HL-60 (cell line): ENCODE measurements at regions not wholly inside any gene's neighbourhood (a gene's known extent, or its start where the extent isn't known, plus 50 kb on each side); places are given as distances from the start of the nearest gene placed in this dataset.

ENCODE experiments used
- DNase-seq, 2 experiments: peaks; one replicate each; pipeline ENCODE4 v3.0.0-alpha.2; 2010 to 2020; ENCODE audit warnings: low read depth in 1 of 2, low spot score in 1 of 2
- H3K27ac ChIP-seq: fragments of 250-450 bp; sonication (Bioruptor Pico); replicated peaks from 2 replicates; pipeline ENCODE4 v1.5.1; 2020; ENCODE audit warnings: mild to moderate bottlenecking, moderate library complexity
- H3K27me3 ChIP-seq: fragments of 250-450 bp; sonication (Bioruptor Pico); 2 replicates; pipeline ENCODE4 v1.5.1; 2021; ENCODE audit warnings: mild to moderate bottlenecking, moderate library complexity; ENCODE audit not compliant: insufficient read depth, poor library complexity, severe bottlenecking
- H3K4me3 ChIP-seq: replicated peaks from 2 replicates; pipeline ENCODE4 v1.5.1; 2011; ENCODE audit warnings: mild to moderate bottlenecking, control low read depth, low read length; ENCODE audit not compliant: insufficient read depth
- CTCF ChIP-seq: IDR thresholded peaks from one replicate; pipeline ENCODE4 v1.5.1; 2011; ENCODE audit warnings: low read length, control low read depth, inconsistent platforms; ENCODE audit not compliant: insufficient read depth
- GABPA ChIP-seq: IDR thresholded peaks from 2 replicates; pipeline ENCODE4 v1.6.1; 2012; ENCODE audit warnings: low read depth
- POLR2AphosphoS5 ChIP-seq: IDR thresholded peaks from 2 replicates; pipeline ENCODE4 v1.6.1; 2012; ENCODE audit warnings: low read depth
- REST ChIP-seq: IDR thresholded peaks from 2 replicates; pipeline ENCODE4 v1.6.1; 2012; ENCODE audit warnings: low read depth; ENCODE audit not compliant: insufficient replicate concordance
- SPI1 ChIP-seq: IDR thresholded peaks from 2 replicates; pipeline ENCODE4 v1.6.1; 2012; ENCODE audit warnings: low read depth, mild to moderate bottlenecking, borderline replicate concordance

GRCh38 chr2:194320520-194320919 lies 1336.5 kb upstream of the SLC39A10 start:
- no peaks in the 10 kb centered on the region for H3K27me3 ChIP-seq
- TF ChIP-seq REST (no peak), SPI1 (no peak), POLR2AphosphoS5 (no peak), GABPA (no peak), CTCF (no peak)
- no peak overlapping the region for H3K4me3 ChIP-seq
- DNase-seq: no peak
- H3K27ac ChIP-seq: no peak overlapping the region

GRCh38 chr2:194319222-194319992 lies 1337.6 kb upstream of the SLC39A10 start:
- no peak overlapping the region for H3K27ac ChIP-seq
- DNase-seq: no peak
- TF ChIP-seq CTCF: peak; percentile 16
- TF ChIP-seq REST: no peak
- no peaks in the 10 kb centered on the region for H3K27me3 ChIP-seq
- no peak overlapping the region for H3K4me3 ChIP-seq

GRCh38 chr2:194314042-194314441 lies 1343.0 kb upstream of the SLC39A10 start:
- no peak for DNase-seq
- no peak overlapping the region for H3K4me3 ChIP-seq
- no peaks in the 10 kb centered on the region for H3K27me3 ChIP-seq
- H3K27ac ChIP-seq: no peak overlapping the region
- TF ChIP-seq REST (no peak), CTCF (no peak), SPI1 (no peak), POLR2AphosphoS5 (no peak), GABPA (no peak)
